ENCODE measurements at regions not wholly inside any gene's neighbourhood (a gene's known extent, or its start where the extent isn't known, plus 50 kb on each side); places are given as distances from the start of the nearest gene placed in this dataset.

DNA sequence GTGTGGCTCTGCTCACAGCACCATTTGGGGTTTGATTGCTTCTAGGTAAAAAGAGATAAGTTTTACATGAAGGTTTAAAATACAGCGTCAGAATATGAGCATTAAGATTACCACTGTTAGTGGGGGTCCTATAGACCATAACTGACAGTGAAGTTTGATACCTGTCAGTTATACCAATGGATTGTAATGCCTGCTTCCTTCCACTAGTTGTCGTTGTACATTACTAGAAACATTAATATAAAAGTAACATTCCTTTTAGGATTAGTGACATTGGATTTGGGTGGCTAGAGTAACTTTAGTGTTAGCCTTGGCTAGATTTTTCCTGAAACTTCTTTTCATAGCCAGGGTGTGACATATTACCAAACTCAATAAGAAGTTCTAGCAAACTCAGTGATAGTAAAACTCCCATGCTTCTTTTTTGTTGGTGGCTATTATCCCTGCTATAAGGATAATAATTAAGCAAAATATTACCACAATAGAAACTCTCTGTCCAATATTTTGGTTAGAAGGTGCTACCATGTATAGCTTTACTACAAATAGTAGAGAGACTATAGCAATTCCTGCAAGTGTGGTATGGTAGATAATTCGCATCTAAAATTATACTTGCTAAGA, 57.1 kb downstream of the FAM181B start:
- FAIRE-seq: no peak

DNA sequence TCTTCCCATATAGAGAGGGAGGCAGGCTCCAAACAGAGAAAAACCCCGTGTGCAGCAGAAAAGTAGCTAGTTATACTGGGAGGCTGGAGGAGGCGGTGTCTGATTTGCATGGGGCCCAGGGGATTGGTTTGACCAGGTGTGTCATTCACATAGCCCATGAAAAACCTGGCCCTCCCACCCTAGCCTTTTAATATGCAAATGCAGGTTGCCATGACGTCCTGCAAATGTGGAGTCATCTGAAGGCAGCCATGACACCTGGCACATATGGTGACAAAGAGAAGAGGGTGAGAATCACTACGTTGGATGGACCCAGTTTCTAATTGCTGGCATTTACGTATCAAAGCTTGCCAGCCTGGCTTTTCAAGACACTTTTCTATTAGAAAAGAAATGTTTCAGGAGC, 57.8 kb downstream of the FAM181B start:
- FAIRE-seq: no peak

DNA sequence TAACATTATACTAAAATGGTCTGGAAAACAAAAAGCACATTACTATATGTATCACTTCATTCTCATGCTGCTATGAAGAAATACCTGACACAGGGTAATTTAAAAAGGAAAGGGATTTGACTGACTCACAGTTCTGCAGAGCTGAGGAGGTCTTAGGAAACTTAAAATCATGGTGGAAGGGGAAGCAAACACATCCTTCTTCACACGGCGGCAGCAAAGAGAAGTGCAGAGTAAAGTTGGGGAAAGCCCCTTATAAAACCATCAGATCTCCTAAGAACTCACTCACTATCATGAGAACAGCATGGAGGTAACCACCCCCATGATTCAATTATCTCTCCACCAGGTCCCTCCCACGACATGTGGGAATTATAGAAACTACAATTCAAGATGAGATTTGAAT, 60.0 kb downstream of the FAM181B start:
- FAIRE-seq: no peak

DNA sequence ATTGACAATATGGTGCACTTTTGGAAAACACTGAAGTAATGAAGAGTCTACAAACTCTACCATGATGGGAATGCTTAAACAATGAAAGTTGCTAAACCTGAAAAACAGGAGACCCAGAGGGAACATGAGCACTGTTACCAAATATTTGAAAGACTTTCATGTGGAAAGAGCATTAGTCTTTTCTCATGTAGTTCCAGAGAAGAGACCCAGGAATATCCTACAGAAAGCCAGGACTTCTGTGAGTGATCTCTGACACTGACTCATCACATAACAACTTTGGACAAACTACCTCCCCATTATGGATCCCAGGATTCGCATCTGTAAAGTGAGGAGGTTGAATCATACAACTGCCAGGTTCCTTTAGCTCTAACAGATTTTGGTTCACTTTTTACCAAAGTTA, 62.2 kb downstream of the FAM181B start:
- no peak for FAIRE-seq

DNA sequence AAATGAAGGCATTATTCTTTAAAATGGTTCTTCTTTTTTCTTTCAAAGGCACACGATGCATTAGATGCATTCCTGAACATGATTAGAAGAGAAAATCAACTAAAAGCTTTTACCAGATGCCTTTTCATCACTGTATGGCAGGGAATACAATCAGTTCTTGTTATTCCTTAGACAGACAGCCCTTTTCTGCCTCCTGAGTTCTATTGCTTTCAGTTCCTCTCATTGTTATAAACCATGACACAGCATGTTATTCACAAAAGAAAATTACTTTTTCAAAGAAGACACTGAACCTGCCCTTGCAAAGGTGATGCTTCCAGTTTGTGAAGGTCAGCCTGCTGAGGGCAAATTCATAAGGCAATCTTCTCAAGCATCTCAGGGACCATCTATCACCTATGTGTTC, 70.1 kb downstream of the FAM181B start:
- no peak for FAIRE-seq

DNA sequence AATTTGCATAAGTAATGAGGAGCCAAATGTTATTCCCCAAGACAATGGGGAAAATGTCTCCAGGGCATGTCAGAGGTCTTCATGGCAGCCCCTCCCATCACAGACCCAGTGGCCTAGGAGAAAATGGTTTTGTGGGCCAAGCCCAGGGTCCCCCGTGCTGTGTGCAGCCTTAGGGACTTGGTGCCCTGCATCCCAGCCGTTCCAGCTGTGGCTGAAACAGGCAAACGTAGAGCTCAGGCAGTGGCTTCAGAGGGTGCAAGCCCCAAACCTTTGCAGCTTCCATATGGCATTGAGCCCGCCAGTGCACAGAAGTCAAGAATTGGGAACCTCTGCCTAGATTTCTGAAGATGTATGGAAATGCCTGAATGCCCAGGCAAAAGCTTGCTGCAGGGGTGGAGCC, 79.9 kb downstream of the FAM181B start:
- no peak for FAIRE-seq

DNA sequence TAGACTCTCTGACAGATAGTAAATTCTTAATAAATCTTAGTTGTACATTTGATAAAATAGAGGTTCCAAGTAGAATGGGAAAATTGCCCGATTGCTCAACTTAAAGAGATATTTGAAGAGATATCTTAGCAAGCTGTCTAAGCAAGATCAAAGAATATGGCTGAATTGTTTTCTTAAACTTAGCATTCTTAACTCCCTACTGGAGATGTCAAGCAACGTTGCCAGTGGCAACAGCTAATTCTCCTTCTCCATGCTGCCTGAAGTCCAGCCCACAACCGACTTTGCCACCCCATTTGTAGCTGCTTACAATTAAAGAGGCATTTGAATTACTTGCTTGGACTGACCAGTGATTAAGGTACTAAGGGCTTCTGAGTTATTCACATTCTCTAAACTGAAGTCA, 94.4 kb downstream of the FAM181B start:
- FAIRE-seq: no peak

DNA sequence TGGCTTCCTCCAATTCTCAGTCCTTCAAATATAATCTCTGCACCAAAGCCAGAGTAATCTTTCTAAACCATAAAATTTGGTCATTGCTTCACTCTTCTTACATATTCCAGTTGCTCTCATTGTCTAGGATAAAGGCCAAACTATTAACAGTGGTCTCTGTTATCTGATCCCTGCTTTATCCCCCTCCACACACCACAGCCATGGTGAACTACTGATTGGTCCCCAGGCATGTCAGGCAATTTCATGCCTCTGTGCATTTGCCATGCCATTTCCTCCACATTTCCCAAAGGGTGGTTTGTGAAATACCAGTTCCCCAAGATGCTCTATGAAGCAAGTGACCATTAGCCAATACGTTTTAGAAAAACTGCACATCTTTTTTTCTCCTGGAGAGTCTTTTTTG, 97.0 kb downstream of the FAM181B start:
- no peak for FAIRE-seq

DNA sequence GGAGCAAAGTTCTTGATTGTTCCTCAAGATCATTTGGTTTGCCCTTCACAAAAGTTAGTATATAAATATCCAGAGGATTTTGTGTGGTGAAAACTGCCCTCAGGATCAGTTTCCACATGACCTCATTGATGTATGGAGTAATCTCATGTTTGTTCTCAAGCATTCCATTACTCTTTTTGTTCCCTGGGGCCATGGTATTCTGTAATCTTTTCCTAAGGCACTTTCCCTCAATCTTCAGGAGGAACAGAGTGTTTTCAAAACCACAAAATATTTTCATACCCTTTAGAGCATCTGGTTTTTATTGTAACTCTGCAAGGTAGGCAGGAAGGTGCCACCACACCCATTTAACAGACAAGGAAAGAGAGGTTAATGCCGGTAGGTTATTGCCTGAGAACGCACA, 99.6 kb downstream of the FAM181B start:
- FAIRE-seq: no peak

DNA sequence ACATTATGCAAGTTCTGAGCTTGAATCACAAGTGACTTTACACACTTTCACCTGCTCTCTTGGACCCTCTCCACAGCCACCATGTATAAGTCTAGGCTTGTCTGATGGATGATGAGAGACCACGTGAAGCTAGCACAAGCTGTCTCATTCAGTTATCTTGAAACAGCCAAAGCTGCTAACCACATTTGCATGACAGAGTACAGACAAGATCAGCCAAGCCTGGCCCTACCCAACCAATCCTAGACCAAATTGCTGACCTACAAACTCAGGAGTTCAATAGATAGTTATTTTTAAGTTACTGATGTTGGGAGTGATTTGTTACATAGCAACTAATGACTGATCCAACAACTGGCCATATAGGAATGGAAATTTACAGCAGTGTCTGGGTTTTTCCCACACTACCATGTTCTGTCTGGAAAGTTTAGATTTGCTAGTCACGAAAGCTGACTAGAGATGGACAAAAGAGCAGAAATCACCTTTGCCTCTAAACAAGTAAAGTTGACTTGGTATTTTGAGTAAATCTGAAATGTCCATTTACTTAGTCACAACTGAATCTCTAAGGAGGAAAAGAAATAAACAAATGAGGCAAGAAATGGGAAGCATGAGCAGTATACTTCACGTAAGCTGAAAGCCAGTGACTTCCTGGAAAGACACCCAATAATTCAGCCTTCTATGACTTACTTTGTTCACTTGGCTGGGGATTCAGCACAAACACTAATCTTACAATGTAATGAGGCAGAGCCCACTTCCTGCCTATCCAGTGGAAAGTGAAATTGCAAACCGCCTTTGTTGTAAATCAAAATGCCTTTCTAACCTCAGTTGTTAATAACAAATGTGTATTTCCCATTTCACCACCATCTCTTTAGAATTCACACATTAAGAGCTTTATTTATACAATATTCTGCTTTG, 101.7 kb downstream of the FAM181B start:
- FAIRE-seq: no peak

DNA sequence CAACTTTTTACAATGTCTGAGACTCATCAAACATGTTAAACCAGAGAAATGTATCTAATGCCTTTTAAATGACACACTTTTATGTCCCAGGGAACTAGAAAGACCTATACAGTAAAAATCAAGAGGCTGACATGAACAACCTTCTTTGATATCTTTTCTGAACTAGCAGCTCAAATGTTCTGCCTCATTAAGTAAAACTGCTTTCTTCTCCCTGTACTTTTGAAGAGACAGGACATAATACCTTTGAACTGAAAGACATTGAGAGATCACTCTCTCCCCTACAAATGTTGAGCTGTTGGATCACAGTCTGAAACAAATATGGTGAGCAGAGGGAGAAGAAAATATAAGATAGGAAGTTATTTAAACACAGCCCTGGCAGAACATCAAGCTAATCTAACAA, 123.0 kb downstream of the FAM181B start:
- no peak for FAIRE-seq

DNA sequence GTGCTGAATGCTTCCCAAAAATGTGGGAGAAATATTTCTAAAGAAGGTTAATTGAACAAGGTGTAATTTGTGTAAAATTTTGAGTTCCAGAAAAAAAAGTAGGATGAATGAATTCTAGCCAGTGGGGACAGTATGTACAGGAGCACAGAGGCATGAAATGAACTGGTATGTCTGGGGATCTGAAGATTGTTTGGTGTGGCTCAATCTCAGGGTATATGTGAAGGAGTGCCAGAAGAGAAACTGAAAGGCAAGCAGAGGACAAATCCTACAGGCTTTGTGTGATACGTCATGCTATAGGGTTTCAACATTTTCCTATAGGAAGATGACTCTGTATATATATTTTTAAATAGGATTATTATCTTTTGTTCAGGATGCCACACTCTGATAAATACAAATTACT, 126.9 kb downstream of the FAM181B start:
- no peak for FAIRE-seq

DNA sequence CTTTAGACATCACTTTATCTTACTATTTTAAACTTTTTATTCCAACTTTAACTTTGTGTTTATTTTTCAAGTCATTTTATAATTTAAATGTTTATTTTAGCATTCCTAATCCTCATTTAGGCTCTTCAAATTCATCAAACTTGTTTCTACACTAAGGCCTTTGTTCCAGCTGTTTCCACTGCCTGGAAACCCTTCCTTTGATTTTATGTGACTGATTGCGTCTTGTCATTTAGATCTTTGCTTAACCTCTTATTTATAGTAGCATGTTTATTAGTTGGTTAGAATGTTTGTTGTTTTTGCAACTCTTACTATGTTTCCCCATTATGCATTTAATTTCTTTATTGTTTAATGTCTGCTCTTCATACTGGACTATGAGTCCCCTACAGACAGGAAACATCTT, 132.0 kb downstream of the FAM181B start:
- FAIRE-seq: no peak

DNA sequence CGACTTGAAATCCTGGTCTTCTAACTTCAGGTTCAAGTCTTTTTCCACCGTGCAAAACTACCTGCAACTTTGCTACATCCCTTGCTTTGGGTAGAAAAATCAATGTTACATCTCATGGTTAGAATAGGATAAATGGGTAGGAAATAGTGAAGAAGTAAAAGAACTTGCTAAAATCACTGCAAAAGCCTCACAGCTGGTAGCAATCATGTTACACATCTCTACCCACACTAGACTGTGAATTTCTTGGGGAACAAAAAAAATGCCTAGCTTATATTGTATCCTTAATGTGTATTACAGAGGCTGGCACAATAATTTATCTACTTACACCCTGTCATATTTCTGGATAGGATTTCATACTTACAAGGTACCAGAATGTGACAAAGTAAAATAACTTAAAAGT, 133.8 kb downstream of the FAM181B start:
- no peak for FAIRE-seq

DNA sequence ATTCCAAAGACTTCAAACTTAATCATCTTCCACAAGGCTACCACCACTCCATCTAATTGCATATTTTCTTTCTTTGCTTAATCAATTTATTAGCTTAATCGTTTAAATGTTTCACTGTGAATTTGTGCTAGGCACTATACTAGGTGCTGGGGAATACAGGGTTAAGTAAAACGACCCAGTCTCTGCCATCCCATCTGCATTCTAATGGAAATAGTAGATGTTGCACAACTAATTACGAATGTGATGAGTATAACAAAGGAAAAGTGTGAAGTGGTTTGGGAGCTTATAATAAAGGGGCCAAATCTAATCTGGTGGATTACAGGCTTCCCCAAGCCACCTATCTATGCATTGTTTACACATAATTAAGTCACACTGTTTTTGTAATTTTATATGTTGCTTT, 147.1 kb downstream of the FAM181B start:
- no peak for FAIRE-seq

DNA sequence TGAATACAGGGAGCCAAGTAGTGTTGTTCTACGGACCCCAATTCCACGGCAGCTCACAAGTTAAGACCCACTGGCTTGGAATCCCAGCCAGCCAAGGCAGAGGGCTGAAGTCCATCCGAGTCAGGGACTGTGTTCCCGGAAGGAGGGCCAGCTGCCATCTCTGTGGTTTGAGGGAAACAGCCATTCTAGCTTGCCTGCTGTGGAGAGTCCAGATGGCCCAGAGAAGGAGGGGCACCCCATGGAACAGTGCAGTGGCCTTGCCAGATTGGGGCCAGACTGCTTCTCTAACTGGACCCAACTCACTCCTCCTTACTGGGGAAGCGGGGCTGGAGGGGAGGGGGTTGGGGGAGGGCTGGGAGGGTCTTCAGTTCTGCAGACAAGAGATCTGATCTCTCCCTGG, 156.4 kb downstream of the FAM181B start:
- FAIRE-seq: no peak

DNA sequence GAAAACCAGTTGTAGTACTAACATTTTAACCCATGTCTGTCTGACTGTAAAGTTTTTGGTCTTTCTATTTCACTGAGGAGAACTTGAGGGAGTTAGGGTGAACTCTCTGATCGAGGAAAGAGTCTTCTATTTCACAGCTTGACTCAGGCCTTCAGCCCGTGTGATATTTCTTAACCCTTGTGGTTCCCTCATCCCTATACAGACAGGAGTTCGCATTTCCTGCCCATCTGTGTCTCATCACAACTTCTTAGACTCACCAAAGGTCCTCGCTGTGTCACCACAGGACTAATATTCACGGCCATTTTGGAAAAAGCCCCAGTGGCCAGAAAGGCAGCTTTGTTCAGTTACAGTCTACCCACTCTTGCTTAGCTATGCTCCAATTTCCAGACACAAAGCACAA, 172.8 kb downstream of the FAM181B start:
- FAIRE-seq: no peak

DNA sequence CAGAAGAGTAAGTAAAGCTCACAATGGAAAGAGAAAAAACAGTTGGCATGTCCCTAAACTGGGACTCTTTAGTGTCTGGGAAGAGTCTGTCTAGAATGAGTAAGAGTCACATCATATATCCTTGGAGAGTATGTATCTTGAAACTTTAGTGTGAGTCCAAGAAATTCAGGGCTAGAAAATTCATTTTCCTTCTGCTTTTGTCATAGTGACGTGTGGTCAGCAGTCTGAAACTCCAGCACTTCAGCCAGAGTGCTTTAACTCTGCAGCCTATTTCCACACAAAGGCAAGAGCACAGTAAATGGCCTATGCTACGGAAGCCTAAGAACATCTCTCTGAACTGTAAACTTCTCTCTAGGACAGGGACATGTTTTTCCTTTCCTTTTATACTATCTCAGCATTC, 174.1 kb downstream of the FAM181B start:
- no peak for FAIRE-seq

DNA sequence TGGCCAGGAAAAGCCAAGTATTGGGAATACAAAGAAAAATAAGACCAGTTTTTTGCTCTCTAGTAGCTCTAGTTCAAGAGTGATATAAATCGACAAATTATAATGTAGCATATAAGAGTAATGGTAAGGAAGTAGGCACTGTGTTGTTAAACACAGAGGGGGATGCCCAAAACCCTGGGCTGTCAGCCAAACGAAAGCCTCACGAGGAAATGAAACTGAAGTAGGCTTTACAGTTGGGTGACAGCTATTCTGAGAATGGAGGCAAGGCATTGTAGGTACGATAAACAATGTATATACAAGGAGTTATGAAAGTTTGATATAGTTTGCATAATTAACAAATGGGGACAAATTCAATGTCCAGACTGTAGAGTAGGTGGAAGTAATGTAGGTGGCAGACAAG, 176.4 kb downstream of the FAM181B start:
- FAIRE-seq: no peak

DNA sequence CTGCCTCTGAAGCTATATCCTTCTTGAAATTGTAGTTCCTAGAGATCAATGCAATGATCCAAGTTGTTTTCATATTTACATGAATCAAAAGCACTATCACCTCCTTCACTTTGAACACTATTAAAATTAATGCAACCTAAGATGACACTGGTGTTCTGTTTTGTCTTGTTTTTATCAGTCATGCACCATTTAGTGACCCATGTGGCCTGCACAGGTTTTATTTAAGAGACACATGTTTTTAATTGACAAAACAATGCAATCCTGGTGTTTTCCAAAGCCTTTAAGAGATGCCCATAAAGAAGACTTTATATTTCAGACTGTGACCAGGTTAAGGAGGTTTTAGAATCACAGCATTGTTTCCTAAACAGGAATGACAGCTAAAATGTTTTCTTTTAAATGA, 177.5 kb downstream of the FAM181B start:
- FAIRE-seq: no peak

DNA sequence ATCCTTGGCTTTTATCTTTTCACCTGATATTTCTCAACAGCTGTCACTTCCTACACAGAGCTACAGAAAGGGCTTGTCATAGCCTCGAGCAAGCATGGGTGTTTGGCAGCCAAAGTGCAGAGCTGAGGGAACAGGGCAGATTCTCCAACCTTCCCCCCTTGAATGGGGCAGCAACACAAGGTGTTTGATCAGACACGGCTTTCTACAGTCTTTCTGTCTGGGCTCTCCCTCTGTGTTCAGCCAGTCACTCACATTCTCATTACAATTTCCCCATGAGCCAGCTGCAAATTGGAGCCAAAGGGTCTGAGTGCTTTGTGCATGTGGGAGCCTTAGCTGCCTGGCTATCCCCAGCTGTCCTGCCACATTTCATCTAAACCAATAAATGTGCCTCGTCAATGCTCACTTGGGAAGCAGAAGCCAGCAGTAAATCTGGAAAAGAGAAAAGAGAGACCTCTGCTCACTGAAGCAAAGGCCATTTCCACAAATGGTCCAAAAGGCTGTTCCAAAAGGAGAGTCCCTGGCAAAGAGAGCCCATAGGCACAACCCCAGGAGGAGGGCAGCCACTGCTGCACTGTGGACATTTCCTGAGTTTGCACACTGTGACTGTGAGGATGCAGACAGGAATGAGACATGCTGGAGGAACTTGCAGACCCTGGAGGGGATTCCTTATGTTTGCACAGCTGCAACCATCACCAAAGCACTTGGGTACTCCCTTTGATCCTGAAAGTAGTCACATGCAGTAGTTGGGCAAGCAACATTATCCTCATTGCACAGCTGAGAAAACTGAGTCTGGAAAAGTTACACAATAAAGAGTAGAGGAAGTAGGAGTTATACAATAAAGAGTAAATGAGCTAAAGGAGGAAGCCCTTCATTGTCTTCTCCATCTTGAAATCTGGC, 186.8 kb downstream of the FAM181B start:
- FAIRE-seq: no peak

DNA sequence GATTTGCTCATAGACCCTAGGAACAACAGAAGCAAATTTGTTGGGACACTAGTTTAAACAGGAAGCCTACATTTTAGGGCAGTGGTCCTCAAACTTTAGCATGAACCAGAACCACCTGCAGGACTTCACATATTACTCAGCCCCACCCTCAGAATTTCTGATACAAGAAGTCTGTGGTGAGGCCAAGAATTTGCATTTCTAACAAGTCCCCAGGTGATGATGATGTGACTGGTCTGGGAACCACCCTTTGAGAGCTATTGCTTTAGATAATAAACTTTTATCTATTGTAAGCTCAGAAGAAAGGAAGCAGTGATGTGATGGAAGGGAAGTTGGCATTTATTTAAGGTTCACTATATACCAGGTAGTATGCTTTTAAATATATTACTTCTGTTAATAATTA, 194.0 kb downstream of the FAM181B start:
- no peak for FAIRE-seq

DNA sequence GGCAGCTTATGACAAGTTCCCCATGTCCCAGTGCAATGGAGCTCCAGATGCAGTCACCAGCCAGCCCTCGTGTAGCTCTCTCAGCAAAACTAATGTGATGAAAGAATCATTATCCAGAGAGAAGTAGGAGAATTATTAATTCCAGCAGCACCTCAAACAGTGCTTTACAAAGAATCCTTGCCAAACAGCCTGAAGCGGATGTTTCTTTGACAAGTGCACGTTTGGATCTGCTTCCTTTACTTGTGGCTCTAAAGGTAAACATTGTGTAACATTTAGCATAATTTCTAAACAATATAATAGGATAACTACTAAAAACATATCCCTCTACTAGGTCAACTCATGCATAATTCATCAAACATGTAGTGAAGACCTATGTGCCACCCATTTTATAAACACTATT, 197.0 kb downstream of the FAM181B start:
- FAIRE-seq: no peak

Measured in TTC549 (cell line).